Stimulated activated CD4-positive, alpha-beta T cell treated with anti-CD3 and anti-CD28 coated beads, TNF-alpha, amount 100 ng/mL, for 48 hours (primary cell): ENCODE measurements at regions not wholly inside any gene's neighbourhood (a gene's known extent, or its start where the extent isn't known, plus 50 kb on each side); places are given as distances from the start of the nearest gene placed in this dataset.
A peak's percentile ranks its signal among the peaks of the same experiment; 100 is the strongest.
"Not testable (repeated sequence)": the region's sequence is repeated elsewhere in the genome, so short reads cannot be mapped to it uniquely, and the experiment has no call there.

Experiments
- DNase-seq, 3 donors: peaks; one replicate each; pipeline ENCODE4 v3.0.0-alpha.2; 2020; ENCODE audit warnings: low read depth in 3 of 3

GRCh38 chr3:186454881-186455703, 89.1 kb downstream of the CRYGS start:
- DNase-seq: no peak

GRCh38 chr3:186453531-186453930, 90.6 kb downstream of the CRYGS start:
- DNase-seq: no peak

GRCh38 chr3:186452517-186452916, 90.5 kb upstream of the DGKG start:
- DNase-seq: no peak

- DNase-seq: no peak
Observed at GRCh38 chr3:186451371-186451770, 89.3 kb upstream of the DGKG start.

- DNase-seq: no peak
Observed at GRCh38 chr3:186444974-186445373, 82.9 kb upstream of the DGKG start.

DNA sequence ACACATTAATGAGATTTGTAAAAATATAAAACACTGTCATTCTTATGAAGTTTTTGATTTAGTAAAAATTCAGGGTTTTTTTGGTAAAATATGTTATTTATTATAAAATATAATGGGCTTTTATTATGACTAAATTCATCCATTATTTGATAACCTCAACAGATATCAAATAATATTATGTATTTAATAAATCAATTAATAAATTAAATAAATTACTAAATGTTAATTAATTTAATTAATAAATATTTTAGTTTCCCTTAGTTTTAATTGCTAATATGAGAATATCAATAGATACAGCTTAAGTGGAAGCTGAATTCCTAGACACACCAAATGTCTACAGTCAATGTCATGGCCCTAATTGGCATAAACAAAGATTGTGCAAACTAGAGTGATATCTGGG, 82.3 kb upstream of the DGKG start:
- no peak for DNase-seq

- DNase-seq: not testable (repeated sequence)
Observed at GRCh38 chr3:186442979-186443378, 80.9 kb upstream of the DGKG start.

GRCh38 chr3:186442162-186442561, 80.1 kb upstream of the DGKG start:
- DNase-seq: no peak

GRCh38 chr3:186440891-186441290, 78.9 kb upstream of the DGKG start:
- DNase-seq: no peak

DNA sequence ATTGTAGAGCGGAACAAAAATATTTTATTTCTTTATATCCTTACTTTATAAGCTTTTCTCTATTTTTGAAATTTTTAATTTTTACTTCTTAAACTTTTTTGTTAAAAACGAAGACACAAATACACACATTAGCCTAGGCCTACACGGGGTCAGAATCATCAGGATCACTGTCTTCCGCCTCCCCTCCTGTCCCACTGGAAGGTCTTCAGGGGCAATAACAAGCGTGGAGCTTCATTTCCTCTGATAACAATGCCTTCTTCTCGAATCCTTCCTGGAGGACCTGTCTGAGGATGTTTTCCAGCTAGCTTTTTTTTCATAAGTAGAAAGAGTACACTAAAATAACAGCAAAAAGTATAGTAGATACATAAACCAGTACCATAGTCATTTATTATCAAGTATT, 77.7 kb upstream of the DGKG start:
- DNase-seq: no peak

GRCh38 chr3:186435332-186435731, 73.3 kb upstream of the DGKG start:
- DNase-seq: not testable (repeated sequence)

DNA sequence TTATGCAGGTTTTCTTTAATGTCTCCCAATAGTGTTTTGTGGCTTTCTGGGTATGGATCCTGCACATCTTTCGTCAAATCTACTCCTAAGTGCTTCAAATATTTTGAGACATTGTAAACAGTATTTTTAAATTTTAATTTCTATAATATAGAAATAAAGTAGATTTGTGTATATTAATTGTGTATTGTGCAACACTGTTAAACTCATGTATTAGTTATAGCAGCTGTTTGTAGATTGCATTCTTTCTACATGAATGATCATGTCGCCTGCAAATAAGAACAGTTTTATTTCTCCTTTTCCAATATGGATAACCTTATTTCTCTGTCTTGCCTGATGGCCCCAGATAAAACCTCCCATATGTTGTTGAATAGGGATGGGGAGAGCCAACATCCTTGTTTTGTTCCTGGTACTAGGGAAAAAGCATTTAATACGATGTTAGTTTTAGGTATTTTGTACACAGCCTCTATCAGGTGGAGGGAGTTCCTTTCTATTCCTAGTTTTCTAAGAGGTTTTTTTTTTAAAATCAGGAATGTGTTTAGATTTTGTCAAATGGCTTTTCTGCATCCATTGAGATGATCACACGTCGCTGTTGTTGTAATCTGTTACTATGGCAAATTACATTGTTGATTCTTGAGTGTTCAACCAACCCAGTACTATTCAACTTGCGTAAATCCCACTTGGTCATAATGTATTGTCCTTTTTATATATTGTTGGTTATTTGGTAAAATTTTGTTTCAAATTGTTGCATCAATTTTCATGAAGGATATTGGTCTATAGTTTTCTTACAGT, 71.1 kb upstream of the DGKG start:
- no peak for DNase-seq

GRCh38 chr3:186432189-186432588, 70.2 kb upstream of the DGKG start:
- peak in 1 of 3 donors; percentile 14 for DNase-seq

- no peak for DNase-seq
Observed at GRCh38 chr3:186427627-186428281, 65.7 kb upstream of the DGKG start.

- DNase-seq: no peak
Observed at GRCh38 chr3:186425788-186426730, 64.0 kb upstream of the DGKG start.

GRCh38 chr3:186421946-186422345, 59.9 kb upstream of the DGKG start:
- DNase-seq: no peak

GRCh38 chr3:186418671-186419145, 56.7 kb upstream of the DGKG start:
- DNase-seq: no peak

GRCh38 chr3:186417791-186418190, 55.8 kb upstream of the DGKG start:
- DNase-seq: no peak

- DNase-seq: no peak
Observed at GRCh38 chr3:186414735-186415419, 52.8 kb upstream of the DGKG start.

DNA sequence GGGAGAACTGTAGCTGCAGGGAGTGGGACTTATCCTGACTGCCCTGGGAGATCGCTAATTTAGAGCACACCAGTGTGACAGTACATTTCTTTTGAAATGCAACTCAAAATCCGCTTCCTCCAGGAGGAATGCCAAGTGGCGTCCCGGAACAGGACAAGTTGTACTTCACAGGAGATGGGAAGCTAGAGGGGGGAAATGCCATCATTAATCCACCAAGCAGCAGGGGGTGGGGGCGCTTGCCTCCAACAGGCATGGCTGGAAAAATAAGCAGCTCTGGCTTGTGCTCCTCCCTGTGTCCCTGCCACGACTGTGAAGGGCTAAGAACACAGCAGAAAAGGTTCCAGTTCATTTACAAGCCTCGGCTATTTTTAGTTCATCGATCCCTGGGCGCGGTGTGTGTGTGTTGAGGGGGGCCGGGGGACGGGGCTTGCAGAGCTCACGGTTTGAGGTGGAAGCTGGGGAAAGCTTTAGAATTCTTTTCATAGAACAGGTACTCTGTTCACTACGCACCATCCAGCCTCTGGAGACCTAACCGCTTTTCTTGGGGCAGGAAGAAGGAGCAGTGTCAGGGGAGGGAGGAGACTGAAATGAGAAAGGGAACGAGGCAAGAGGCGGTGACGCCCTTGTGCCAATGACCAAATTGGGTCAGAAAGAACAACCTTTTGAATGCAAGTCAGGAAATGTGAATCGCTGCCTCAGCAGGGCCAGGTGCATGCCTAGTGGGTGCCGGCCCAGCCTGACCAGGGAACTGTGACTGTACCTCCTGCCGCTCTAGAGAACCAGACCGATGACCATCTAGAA, 51.8 kb upstream of the DGKG start:
- DNase-seq: no peak
